Stimulated activated CD8-positive, alpha-beta memory T cell treated with anti-CD3 and anti-CD28 coated beads, Interleukin-15, amount 100 ng/mL, for 48 hours (primary cell): ENCODE measurements at regions not wholly inside any gene's neighbourhood (a gene's known extent, or its start where the extent isn't known, plus 50 kb on each side); places are given as distances from the start of the nearest gene placed in this dataset.

Experiments
- DNase-seq, 2 donors: peaks; one replicate each; pipeline ENCODE4 v3.0.0-alpha.2; 2020; ENCODE audit warnings: low read depth in 2 of 2

GRCh38 chr16:9412031-9412914 lies 320.8 kb downstream of the HAPSTR1 start:
- DNase-seq: no peak

GRCh38 chr16:9412915-9413264 lies 321.4 kb downstream of the HAPSTR1 start:
- DNase-seq: no peak

- DNase-seq: no peak
Observed at GRCh38 chr16:9415545-9415944, 324.1 kb downstream of the HAPSTR1 start.

GRCh38 chr16:9417898-9418297 lies 326.5 kb downstream of the HAPSTR1 start:
- DNase-seq: no peak

- DNase-seq: no peak
Observed at GRCh38 chr16:9419161-9419560, 327.7 kb downstream of the HAPSTR1 start.

GRCh38 chr16:9422762-9423513 lies 331.5 kb downstream of the HAPSTR1 start:
- no peak for DNase-seq

GRCh38 chr16:9425236-9425635 lies 333.8 kb downstream of the HAPSTR1 start:
- DNase-seq: no peak

GRCh38 chr16:9428355-9429005 lies 337.0 kb downstream of the HAPSTR1 start:
- no peak for DNase-seq

- no peak for DNase-seq
Observed at GRCh38 chr16:9429646-9430330, 338.3 kb downstream of the HAPSTR1 start.

GRCh38 chr16:9434659-9435058 lies 343.2 kb downstream of the HAPSTR1 start:
- no peak for DNase-seq

GRCh38 chr16:9436175-9436574 lies 344.7 kb downstream of the HAPSTR1 start:
- no peak for DNase-seq

GRCh38 chr16:9437115-9437514 lies 345.7 kb downstream of the HAPSTR1 start:
- DNase-seq: no peak

GRCh38 chr16:9438991-9439390 lies 347.5 kb downstream of the HAPSTR1 start:
- no peak for DNase-seq

GRCh38 chr16:9441012-9441411 lies 349.6 kb downstream of the HAPSTR1 start:
- no peak for DNase-seq

GRCh38 chr16:9443864-9444263 lies 352.4 kb downstream of the HAPSTR1 start:
- DNase-seq: no peak

GRCh38 chr16:9446471-9447194 lies 355.2 kb downstream of the HAPSTR1 start:
- DNase-seq: no peak

- no peak for DNase-seq
Observed at GRCh38 chr16:9447195-9447551, 355.7 kb downstream of the HAPSTR1 start.

GRCh38 chr16:9447699-9448098 lies 356.3 kb downstream of the HAPSTR1 start:
- DNase-seq: no peak

GRCh38 chr16:9449597-9449996 lies 358.2 kb downstream of the HAPSTR1 start:
- DNase-seq: no peak

- no peak for DNase-seq
Observed at GRCh38 chr16:9457215-9457614, 365.8 kb downstream of the HAPSTR1 start.

GRCh38 chr16:9458816-9459215 lies 367.4 kb downstream of the HAPSTR1 start:
- DNase-seq: no peak
